Stimulated activated effector memory CD8-positive, alpha-beta T cell treated with anti-CD3 and anti-CD28 coated beads, Interleukin-12 subunit alpha, Interleukin-12 subunit beta, amount 100 ng/mL, for 72 hours (primary cell): ENCODE measurements at regions not wholly inside any gene's neighbourhood (a gene's known extent, or its start where the extent isn't known, plus 50 kb on each side); places are given as distances from the start of the nearest gene placed in this dataset.

ENCODE experiments used
- ATAC-seq: fragments of 150-1000 bp; cut with Tn5 transposase; 2 replicates; pipeline ENCODE4 v1.10.0; 2021
- DNase-seq, 2 donors: peaks; one replicate each; pipeline ENCODE4 v3.0.0; 2021 to 2022; ENCODE audit warnings: low spot score in 2 of 2
- H3K27ac Mint-ChIP-seq: one replicate; pipeline ENCODE4 v1.8.0; 2022; ENCODE audit warnings: mild to moderate bottlenecking, mixed read lengths
- H3K36me3 Mint-ChIP-seq: one replicate; pipeline ENCODE4 v1.8.0; 2022; ENCODE audit warnings: mild to moderate bottlenecking, mixed read lengths
- H3K4me1 Mint-ChIP-seq: one replicate; pipeline ENCODE4 v1.8.0; 2022; ENCODE audit warnings: mixed read lengths
- H3K4me3 Mint-ChIP-seq: one replicate; pipeline ENCODE4 v1.8.0; 2022; ENCODE audit warnings: mild to moderate bottlenecking, mixed read lengths
- H3K9me3 Mint-ChIP-seq: one replicate; pipeline ENCODE4 v1.8.0; 2022; ENCODE audit warnings: mixed read lengths

- ATAC-seq, result no peak
- H3K36me3 Mint-ChIP-seq, result no peaks in the 10 kb centered on the region
- no peak overlapping the region for H3K27ac Mint-ChIP-seq
- no peaks in the 10 kb centered on the region for H3K4me1 Mint-ChIP-seq
- H3K9me3 Mint-ChIP-seq, result peaks cover 15% of the 10 kb centered on the region
- no peak overlapping the region for H3K4me3 Mint-ChIP-seq
- no peak for DNase-seq
Measured at GRCh38 chr11:109302591-109303334, 119.2 kb upstream of the C11orf87 start.

DNA sequence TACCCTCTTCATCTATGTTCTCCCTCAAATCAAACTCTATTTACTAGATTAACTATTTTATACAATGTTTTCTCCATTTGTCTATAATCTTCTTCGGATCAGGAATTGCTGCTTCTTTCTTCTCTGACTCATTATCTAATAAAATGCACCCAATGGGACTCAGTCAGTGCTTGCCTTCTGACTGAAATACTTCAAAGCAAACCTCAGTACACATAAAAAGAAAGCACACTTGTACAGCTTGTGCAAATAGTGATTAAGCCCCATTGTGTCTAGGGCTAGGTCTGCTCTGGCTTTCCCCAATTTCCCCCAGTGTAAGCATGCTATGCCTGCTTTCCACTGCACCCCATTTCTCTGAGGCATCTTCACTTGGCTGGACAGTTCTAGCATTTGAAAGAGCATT is 118.6 kb upstream of the C11orf87 start:
- H3K27ac Mint-ChIP-seq, result no peak overlapping the region
- no peak for DNase-seq
- H3K9me3 Mint-ChIP-seq, result peaks cover 15% of the 10 kb centered on the region
- no peaks in the 10 kb centered on the region for H3K36me3 Mint-ChIP-seq
- no peaks in the 10 kb centered on the region for H3K4me1 Mint-ChIP-seq
- no peak overlapping the region for H3K4me3 Mint-ChIP-seq
- no peak for ATAC-seq

DNA sequence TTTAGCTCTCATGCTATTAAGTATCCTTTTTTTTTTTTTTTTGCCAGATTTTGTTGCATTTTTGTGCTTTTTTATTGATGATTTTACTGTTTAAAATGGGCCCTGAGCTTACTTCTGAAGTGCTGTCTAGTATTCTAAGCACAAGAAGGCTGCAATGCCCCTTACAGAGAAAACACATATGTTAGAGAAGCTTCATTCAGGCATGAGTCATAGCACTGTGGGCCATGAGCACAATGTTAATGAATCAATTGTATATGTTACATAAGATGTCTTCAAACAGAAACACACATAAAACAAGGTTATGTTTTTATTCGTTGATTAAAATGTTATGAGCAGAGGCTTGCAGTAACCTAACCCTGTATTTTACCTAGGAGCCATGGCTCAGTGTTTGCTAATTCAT is 117.8 kb upstream of the C11orf87 start:
- H3K27ac Mint-ChIP-seq, result no peak overlapping the region
- DNase-seq (no peak), ATAC-seq (no peak)
- H3K36me3 Mint-ChIP-seq, result no peaks in the 10 kb centered on the region
- peaks cover 12% of the 10 kb centered on the region for H3K9me3 Mint-ChIP-seq
- H3K4me1 Mint-ChIP-seq, result no peaks in the 10 kb centered on the region
- H3K4me3 Mint-ChIP-seq, result no peak overlapping the region

DNA sequence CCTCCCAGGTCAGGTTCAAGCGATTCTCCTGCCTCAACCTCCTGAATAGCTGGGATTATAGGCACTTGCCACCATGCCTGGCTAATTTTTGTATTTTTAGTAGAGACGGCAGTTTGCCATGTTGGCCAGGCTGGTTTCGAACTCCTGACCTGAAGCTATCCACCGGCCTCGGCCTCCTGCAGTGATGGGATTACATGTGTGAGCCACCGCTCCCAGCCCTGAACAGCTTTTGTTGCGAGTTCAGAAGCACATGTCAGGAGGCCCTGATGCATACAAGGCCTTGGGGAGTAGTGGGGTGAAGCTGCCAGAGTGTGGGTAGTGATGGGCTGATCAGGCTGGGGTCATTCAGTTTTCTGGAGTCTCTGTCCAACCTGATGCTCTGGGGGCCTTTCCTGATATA is 117.0 kb upstream of the C11orf87 start:
- H3K4me1 Mint-ChIP-seq, result no peaks in the 10 kb centered on the region
- no peak for ATAC-seq
- H3K4me3 Mint-ChIP-seq, result no peak overlapping the region
- H3K36me3 Mint-ChIP-seq, result no peaks in the 10 kb centered on the region
- H3K9me3 Mint-ChIP-seq, result peaks cover 12% of the 10 kb centered on the region
- H3K27ac Mint-ChIP-seq, result no peak overlapping the region
- DNase-seq, result no peak

DNA sequence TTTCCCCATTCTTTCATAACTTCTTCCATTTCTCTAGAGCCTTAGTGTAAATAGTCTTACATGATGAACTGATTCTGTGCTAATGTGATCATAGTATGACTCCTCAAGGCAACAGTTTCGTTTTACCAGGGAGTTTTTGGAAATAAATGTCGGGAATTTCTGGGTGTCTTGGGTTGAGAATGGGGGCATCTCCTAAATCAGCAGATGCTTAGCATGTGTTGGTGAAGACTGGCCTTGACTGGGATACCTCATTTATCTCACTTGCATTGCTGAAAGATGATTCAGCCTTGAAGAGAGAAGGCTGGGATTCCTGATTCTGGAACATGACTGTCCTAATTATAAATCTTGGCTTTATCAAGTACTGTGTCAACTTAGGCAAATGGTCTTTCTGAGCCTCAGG is 115.7 kb upstream of the C11orf87 start:
- Mint-ChIP-seq H3K36me3 (no peaks in the 10 kb centered on the region), H3K27ac (no peak overlapping the region), H3K9me3 (peaks cover 12% of the 10 kb centered on the region), H3K4me3 (no peak overlapping the region), H3K4me1 (no peaks in the 10 kb centered on the region)
- DNase-seq (no peak), ATAC-seq (no peak)

GRCh38 chr11:109307366-109307765 is 114.6 kb upstream of the C11orf87 start:
- no peaks in the 10 kb centered on the region for H3K36me3 Mint-ChIP-seq
- peaks cover 10% of the 10 kb centered on the region for H3K9me3 Mint-ChIP-seq
- H3K4me3 Mint-ChIP-seq, result no peak overlapping the region
- no peak for DNase-seq
- H3K4me1 Mint-ChIP-seq, result no peaks in the 10 kb centered on the region
- H3K27ac Mint-ChIP-seq, result no peak overlapping the region
- no peak for ATAC-seq

- Mint-ChIP-seq H3K27ac (no peak overlapping the region), H3K4me1 (no peaks in the 10 kb centered on the region), H3K36me3 (no peaks in the 10 kb centered on the region), H3K9me3 (peaks cover 3% of the 10 kb centered on the region), H3K4me3 (no peak overlapping the region)
- DNase-seq (no peak), ATAC-seq (no peak)
Measured at GRCh38 chr11:109308551-109308950, 113.4 kb upstream of the C11orf87 start.

DNA sequence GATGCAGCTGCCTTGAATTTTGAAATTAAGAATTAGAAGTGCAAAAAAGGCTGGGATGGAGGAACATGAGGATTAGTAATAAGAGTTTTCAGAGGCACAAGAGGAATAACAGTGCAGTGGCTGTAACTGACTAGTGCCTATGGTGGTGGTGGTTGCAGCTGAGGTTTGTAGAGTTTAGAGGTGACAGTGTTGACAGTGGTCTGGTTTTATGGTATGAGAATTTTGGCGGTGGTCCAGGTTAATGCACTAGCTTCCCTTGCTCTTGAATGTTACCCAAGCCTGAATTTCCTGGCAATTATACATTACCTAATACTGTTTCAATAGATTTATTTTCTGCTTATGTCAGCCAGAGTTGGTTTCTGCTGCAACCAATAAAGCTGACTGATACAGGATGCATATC is 112.8 kb upstream of the C11orf87 start:
- Mint-ChIP-seq H3K4me3 (no peak overlapping the region), H3K9me3 (peaks cover 3% of the 10 kb centered on the region), H3K36me3 (no peaks in the 10 kb centered on the region), H3K4me1 (no peaks in the 10 kb centered on the region), H3K27ac (no peak overlapping the region)
- ATAC-seq, result no peak
- no peak for DNase-seq

- H3K4me3 Mint-ChIP-seq, result no peak overlapping the region
- H3K27ac Mint-ChIP-seq, result no peak overlapping the region
- ATAC-seq (no peak), DNase-seq (no peak)
- H3K4me1 Mint-ChIP-seq, result no peaks in the 10 kb centered on the region
- H3K36me3 Mint-ChIP-seq, result no peaks in the 10 kb centered on the region
- H3K9me3 Mint-ChIP-seq, result peaks cover 18% of the 10 kb centered on the region
Measured at GRCh38 chr11:109317726-109318125, 104.3 kb upstream of the C11orf87 start.

GRCh38 chr11:109320595-109320994 is 101.4 kb upstream of the C11orf87 start:
- Mint-ChIP-seq H3K27ac (no peak overlapping the region), H3K36me3 (no peaks in the 10 kb centered on the region), H3K4me1 (no peaks in the 10 kb centered on the region), H3K9me3 (peaks cover 24% of the 10 kb centered on the region), H3K4me3 (no peak overlapping the region)
- DNase-seq (no peak), ATAC-seq (no peak)

GRCh38 chr11:109326781-109327180 is 95.2 kb upstream of the C11orf87 start:
- Mint-ChIP-seq H3K9me3 (peaks cover 8% of the 10 kb centered on the region), H3K36me3 (no peaks in the 10 kb centered on the region), H3K4me3 (no peak overlapping the region), H3K4me1 (no peaks in the 10 kb centered on the region), H3K27ac (no peak overlapping the region)
- ATAC-seq (no peak), DNase-seq (no peak)

- Mint-ChIP-seq H3K4me3 (no peak overlapping the region), H3K4me1 (no peaks in the 10 kb centered on the region), H3K27ac (no peak overlapping the region), H3K36me3 (no peaks in the 10 kb centered on the region), H3K9me3 (peaks cover 6% of the 10 kb centered on the region)
- ATAC-seq (no peak), DNase-seq (no peak)
Measured at GRCh38 chr11:109329716-109330115, 92.3 kb upstream of the C11orf87 start.

- Mint-ChIP-seq H3K27ac (no peak overlapping the region), H3K4me3 (no peak overlapping the region), H3K36me3 (no peaks in the 10 kb centered on the region), H3K4me1 (no peaks in the 10 kb centered on the region), H3K9me3 (peaks cover 7% of the 10 kb centered on the region)
- ATAC-seq (no peak), DNase-seq (no peak)
Measured at GRCh38 chr11:109338131-109338530, 83.9 kb upstream of the C11orf87 start.

GRCh38 chr11:109342261-109342660 is 79.7 kb upstream of the C11orf87 start:
- Mint-ChIP-seq H3K36me3 (no peaks in the 10 kb centered on the region), H3K4me1 (no peaks in the 10 kb centered on the region), H3K27ac (no peak overlapping the region), H3K9me3 (peaks cover 7% of the 10 kb centered on the region), H3K4me3 (no peak overlapping the region)
- no peak for DNase-seq
- ATAC-seq, result no peak

GRCh38 chr11:109343242-109343641 is 78.7 kb upstream of the C11orf87 start:
- no peak for DNase-seq
- H3K4me1 Mint-ChIP-seq, result no peaks in the 10 kb centered on the region
- no peak overlapping the region for H3K4me3 Mint-ChIP-seq
- H3K9me3 Mint-ChIP-seq, result peaks cover 11% of the 10 kb centered on the region
- H3K36me3 Mint-ChIP-seq, result no peaks in the 10 kb centered on the region
- H3K27ac Mint-ChIP-seq, result no peak overlapping the region
- no peak for ATAC-seq

GRCh38 chr11:109347304-109347703 is 74.7 kb upstream of the C11orf87 start:
- DNase-seq, result no peak
- Mint-ChIP-seq H3K36me3 (no peaks in the 10 kb centered on the region), H3K9me3 (peaks cover 13% of the 10 kb centered on the region), H3K4me1 (no peaks in the 10 kb centered on the region), H3K27ac (no peak overlapping the region), H3K4me3 (no peak overlapping the region)
- no peak for ATAC-seq
